Esophagus muscularis mucosa (tissue), 3 donors: ENCODE measurements at regions not wholly inside any gene's neighbourhood (a gene's known extent, or its start where the extent isn't known, plus 50 kb on each side); places are given as distances from the start of the nearest gene placed in this dataset.

ENCODE experiments used
- POLR2A ChIP-seq: fragments of 450-650 bp; IDR thresholded peaks from one replicate; pipeline ENCODE4 v1.6.1; 2017; ENCODE audit warnings: antibody characterized with exemption, moderate library complexity, mild to moderate bottlenecking, low read depth
- POLR2AphosphoS5 ChIP-seq, 2 donors: sonication (generic); formaldehyde crosslinking; IDR thresholded peaks; one replicate each; pipeline ENCODE4 v1.6.1; 2017; ENCODE audit warnings: antibody characterized with exemption in 2 of 2
- TF ChIP-seq, protein P1 (sequence below), 3 experiments: fragments of 200-600 bp in 2 of 3; fragments of 450-650 bp in 1 of 3; sonication (generic) in 2 of 3; IDR thresholded peaks; one replicate each; pipeline ENCODE4 v1.5.1; 2017 to 2019; ENCODE audit warnings: antibody characterized with exemption in 3 of 3, mild to moderate bottlenecking in 2 of 3, moderate library complexity in 1 of 3

DNA sequence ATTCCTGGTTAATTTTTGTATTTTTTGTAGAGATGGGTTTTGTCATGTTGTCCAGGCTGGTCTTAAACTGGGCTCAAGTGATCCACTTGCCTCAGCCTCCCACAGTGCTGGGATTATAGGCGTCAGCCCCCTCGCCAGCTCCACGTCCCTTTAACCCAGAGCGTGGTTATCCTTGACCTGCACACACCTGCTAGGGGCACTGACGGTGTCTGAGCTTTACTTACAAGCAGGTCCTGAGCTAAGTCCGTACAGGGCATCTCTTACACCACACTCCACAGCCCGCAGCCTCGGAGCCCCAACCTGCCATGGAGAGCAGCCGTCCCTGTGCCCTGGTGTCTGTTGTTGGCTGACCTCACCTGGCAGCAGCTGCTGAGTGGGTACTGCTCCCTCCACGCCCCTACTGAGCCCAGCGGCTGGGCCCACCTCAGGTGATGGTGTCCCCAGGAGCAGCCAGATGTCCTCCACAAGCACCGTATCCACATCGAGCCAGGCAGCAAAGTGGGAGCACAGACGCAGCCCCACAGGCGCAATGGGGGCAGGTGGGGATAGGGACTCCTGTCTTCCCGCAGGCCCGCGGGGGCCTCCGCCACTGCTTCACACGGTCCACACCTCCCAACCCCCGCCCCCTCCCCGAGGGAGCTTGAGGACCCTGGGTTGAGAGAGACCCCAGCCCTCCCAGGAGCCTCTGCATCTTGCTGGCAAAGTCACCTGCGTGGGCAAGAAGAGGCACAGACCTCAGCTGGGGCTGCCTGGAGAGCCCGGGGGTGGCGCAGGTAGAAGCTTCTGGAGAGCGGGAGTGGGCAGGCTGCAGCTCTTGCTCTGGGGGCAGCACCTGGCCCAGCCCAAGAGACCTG is 325.4 kb upstream of the SFSWAP start:
- TF ChIP-seq, protein P1, sequence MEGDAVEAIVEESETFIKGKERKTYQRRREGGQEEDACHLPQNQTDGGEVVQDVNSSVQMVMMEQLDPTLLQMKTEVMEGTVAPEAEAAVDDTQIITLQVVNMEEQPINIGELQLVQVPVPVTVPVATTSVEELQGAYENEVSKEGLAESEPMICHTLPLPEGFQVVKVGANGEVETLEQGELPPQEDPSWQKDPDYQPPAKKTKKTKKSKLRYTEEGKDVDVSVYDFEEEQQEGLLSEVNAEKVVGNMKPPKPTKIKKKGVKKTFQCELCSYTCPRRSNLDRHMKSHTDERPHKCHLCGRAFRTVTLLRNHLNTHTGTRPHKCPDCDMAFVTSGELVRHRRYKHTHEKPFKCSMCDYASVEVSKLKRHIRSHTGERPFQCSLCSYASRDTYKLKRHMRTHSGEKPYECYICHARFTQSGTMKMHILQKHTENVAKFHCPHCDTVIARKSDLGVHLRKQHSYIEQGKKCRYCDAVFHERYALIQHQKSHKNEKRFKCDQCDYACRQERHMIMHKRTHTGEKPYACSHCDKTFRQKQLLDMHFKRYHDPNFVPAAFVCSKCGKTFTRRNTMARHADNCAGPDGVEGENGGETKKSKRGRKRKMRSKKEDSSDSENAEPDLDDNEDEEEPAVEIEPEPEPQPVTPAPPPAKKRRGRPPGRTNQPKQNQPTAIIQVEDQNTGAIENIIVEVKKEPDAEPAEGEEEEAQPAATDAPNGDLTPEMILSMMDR (IDR thresholded peaks at IDR 0.05) = no peak
- TF ChIP-seq POLR2A (no peak), POLR2AphosphoS5 (IDR thresholded peaks at IDR 0.05) (no peak)
